DND-41 (cell line): ENCODE measurements at regions not wholly inside any gene's neighbourhood (a gene's known extent, or its start where the extent isn't known, plus 50 kb on each side); places are given as distances from the start of the nearest gene placed in this dataset.
"Not testable (repeated sequence)": the region's sequence is repeated elsewhere in the genome, so short reads cannot be mapped to it uniquely, and the experiment has no call there.

ENCODE experiments used
- CTCF ChIP-seq: IDR thresholded peaks from 2 replicates; pipeline ENCODE4 v1.5.1; 2012; ENCODE audit warnings: borderline replicate concordance, low read length, moderate library complexity, mild to moderate bottlenecking; ENCODE audit not compliant: poor library complexity, severe bottlenecking; ENCODE audit errors: extremely low read depth
- EZH2 ChIP-seq: IDR thresholded peaks from 3 replicates; pipeline ENCODE4 v1.6.1; 2012; ENCODE audit warnings: borderline replicate concordance, low read depth, mild to moderate bottlenecking, moderate library complexity, low read length, inconsistent platforms; ENCODE audit not compliant: severe bottlenecking

DNA sequence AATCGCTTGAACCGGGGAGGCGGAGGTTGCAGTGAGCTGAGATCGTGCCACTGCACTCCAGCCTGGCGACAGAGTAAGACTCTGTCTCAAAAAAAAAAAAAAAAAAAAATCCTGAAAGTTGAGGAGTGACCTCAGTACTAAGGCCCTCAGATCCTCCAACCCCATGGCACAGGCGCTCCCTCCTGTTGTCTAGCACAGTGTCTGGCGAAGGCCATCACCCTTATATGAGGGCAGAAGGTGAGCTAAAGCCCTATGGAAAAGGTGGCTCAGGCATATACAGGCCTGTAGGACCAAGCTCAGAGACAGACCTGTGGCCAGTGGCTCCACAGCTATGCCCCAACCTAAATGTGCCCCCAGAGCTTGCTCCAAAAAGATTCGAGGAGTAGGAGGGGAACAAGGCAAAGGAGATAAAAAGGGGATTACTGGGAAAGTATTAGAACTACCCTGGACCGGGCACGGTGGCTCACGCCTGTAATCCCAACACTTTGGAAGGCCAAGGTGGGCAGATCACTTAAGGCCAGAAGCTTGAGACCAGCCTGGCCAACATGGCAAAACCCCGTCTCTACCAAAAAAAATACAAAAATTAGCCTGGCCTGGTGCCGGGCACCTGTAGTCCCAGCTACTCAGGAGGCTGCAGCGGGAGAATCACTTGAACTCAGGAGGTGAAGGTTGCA lies 92.4 kb downstream of the GLUL start:
- not testable (repeated sequence) for TF ChIP-seq EZH2, CTCF
